Breast epithelium (tissue), 4 donors: ENCODE measurements at regions not wholly inside any gene's neighbourhood (a gene's known extent, or its start where the extent isn't known, plus 50 kb on each side); places are given as distances from the start of the nearest gene placed in this dataset.

Source experiments
- DNase-seq, 2 donors: peaks; one replicate each; pipeline ENCODE4 v3.0.0-alpha.2; 2019; ENCODE audit warnings: low spot score in 2 of 2
- H3K27ac ChIP-seq, 2 donors: fragments of 200-600 bp; sonication (generic) in 1 of 2; one replicate each; pipeline ENCODE4 v1.5.1; 2016 to 2019; ENCODE audit warnings: mild to moderate bottlenecking in 1 of 2
- H3K27me3 ChIP-seq, 2 donors: fragments of 200-600 bp; sonication (generic) in 1 of 2; one replicate each; pipeline versions ENCODE4 v1.5.1 to v1.6.0; 2017 to 2019; ENCODE audit warnings: control low read depth in 1 of 2, mild to moderate bottlenecking in 1 of 2
- H3K36me3 ChIP-seq: fragments of 200-600 bp; one replicate; pipeline ENCODE4 v1.5.1; 2019
- H3K4me1 ChIP-seq, 2 donors: fragments of 200-600 bp; sonication (generic); one replicate each; pipeline ENCODE4 v1.5.1; 2016 to 2019; ENCODE audit warnings: control low read depth in 1 of 2
- H3K4me3 ChIP-seq, 3 donors: fragments of 200-600 bp; sonication (generic); 1 replicate in 2 of 3; 2 replicates in 1 of 3; pipeline ENCODE4 v1.5.1; 2016 to 2019; ENCODE audit warnings: mild to moderate bottlenecking in 3 of 3, moderate library complexity in 2 of 3
- H3K9me3 ChIP-seq, 2 donors: fragments of 200-600 bp; sonication (generic) in 1 of 2; one replicate each; pipeline ENCODE4 v1.5.1; 2016 to 2019; ENCODE audit warnings: control low read depth in 1 of 2
- POLR2A ChIP-seq: fragments of 450-650 bp; IDR thresholded peaks from one replicate; pipeline ENCODE4 v1.6.1; 2016; ENCODE audit warnings: antibody characterized with exemption, mild to moderate bottlenecking, moderate library complexity
- POLR2AphosphoS5 ChIP-seq, 3 donors: sonication (generic); formaldehyde crosslinking; IDR thresholded peaks; one replicate each; pipeline ENCODE4 v1.6.1; 2017; ENCODE audit warnings: antibody characterized with exemption in 3 of 3
- intact Hi-C: fragments of 100-400 bp; cut with DNase I; formaldehyde crosslinking; loops from one replicate; pipeline ENCODE4 v1.15.1; 2023; ENCODE audit warnings: low total_unique reads
- TF ChIP-seq, protein P1 (sequence below), 3 donors: fragments of 450-650 bp; IDR thresholded peaks; one replicate each; pipeline ENCODE4 v1.5.1; 2016 to 2017; ENCODE audit warnings: antibody characterized with exemption in 3 of 3, mild to moderate bottlenecking in 3 of 3, moderate library complexity in 3 of 3

DNA sequence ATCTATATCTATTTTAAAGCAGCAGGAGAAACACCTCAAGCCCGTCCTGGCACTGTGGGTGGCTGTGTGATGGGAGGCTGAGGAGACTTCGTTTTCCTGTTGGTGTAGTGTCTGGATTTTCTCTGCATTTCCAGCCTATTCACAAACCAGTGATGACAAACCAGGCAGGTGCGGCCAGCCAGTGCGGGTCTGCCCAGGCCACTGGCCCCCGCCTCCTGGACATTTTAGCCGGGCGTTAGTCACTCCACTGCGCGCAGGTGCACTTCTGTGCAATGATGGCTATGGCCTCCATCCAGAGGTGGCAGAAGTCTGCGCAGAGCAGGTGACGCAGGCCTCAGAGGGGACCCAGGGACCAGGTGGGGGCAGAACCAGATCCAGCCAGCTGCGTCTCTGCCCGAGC, 64.9 kb upstream of the PITRM1 start:
- TF ChIP-seq POLR2A: no peak
- TF ChIP-seq, protein P1, sequence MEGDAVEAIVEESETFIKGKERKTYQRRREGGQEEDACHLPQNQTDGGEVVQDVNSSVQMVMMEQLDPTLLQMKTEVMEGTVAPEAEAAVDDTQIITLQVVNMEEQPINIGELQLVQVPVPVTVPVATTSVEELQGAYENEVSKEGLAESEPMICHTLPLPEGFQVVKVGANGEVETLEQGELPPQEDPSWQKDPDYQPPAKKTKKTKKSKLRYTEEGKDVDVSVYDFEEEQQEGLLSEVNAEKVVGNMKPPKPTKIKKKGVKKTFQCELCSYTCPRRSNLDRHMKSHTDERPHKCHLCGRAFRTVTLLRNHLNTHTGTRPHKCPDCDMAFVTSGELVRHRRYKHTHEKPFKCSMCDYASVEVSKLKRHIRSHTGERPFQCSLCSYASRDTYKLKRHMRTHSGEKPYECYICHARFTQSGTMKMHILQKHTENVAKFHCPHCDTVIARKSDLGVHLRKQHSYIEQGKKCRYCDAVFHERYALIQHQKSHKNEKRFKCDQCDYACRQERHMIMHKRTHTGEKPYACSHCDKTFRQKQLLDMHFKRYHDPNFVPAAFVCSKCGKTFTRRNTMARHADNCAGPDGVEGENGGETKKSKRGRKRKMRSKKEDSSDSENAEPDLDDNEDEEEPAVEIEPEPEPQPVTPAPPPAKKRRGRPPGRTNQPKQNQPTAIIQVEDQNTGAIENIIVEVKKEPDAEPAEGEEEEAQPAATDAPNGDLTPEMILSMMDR (IDR thresholded peaks at IDR 0.05): no peak
- no peak for TF ChIP-seq POLR2AphosphoS5 (IDR thresholded peaks at IDR 0.05)
- no peak for DNase-seq

DNA sequence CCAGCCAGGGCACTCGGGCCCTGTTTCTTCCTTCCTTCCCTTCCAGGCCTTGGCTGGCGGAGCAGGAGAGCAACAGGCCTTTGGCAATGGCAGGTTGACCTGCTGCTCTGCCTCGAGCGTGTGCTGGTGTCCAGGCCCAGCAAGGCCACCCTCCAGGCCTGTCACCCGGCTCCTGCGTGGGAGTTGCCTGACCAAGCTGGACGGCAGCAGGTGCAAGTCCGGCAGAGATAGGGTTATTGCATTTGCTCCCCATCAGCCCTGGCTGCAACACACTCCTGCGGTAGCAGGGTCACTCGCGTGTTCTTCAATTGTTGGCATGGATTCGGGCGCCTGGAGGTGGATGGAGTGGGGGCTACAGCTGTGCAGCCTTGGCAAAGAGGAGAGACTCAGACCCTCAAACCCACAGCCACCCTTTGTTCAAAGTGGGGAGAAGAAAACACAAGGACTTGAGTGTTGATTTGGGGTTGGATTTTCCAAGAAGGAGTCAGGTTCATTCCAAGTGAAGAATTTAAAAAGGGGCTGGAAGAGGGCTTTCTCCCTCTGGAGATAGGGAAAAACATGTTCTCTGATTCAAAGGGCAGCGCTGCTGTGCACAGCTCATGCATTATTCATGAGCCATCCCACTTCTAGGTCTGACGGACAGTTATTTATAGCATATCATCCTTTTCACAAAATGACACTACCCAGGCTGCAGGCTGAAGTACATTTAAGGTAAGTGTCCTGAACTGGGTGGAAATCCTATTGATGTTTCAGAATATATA, 64.2 kb upstream of the PITRM1 start:
- Histone ChIP-seq H3K4me3 (no peak overlapping the region), H3K27ac (no peak overlapping the region), H3K36me3 (no peaks in the 10 kb centered on the region), H3K9me3 (no peaks in the 10 kb centered on the region), H3K4me1 (no peaks in the 10 kb centered on the region), H3K27me3 (no peaks in the 10 kb centered on the region)
- no peak for DNase-seq
- intact Hi-C loops: no loop called here
- no peak for TF ChIP-seq POLR2A

More for the DNA sequence above, 64.9 kb upstream of the PITRM1 start:
- Histone ChIP-seq H3K27me3 (no peaks in the 10 kb centered on the region), H3K4me1 (no peaks in the 10 kb centered on the region), H3K9me3 (no peaks in the 10 kb centered on the region), H3K27ac (no peak overlapping the region), H3K36me3 (no peaks in the 10 kb centered on the region), H3K4me3 (no peak overlapping the region)
- intact Hi-C loops: no loop called here

DNA sequence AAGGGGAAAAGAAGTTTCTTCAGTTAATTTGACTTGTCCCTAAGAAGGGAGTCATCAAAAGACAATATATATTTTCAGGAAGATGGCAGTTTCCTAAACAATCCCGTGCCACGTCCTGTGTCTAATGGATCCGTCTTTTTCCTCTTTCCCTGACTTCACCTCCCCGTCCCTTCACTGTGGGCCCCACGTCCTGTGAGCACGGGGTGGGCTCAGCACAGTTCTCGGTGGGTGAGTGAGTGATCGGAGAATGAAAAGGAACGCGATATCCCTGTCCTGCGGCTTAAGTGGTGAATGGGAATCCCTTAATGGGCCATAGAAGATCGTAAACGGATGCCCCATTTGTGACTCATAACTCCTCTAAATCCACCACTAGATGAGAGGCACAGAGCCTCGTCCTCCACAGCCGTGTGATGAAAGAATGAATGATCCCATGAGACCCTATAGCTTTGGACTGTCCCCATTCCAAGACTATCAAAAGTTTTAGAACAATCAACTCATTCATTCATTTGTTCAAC, 63.5 kb upstream of the PITRM1 start:
- no peaks in the 10 kb centered on the region for H3K4me1 ChIP-seq
- no peaks in the 10 kb centered on the region for H3K36me3 ChIP-seq
- H3K27me3 ChIP-seq: no peaks in the 10 kb centered on the region
- no peak overlapping the region for H3K4me3 ChIP-seq
- H3K9me3 ChIP-seq: no peaks in the 10 kb centered on the region
- TF ChIP-seq, protein P1 (IDR thresholded peaks at IDR 0.05): no peak
- intact Hi-C loops: no loop called here
- no peak overlapping the region for H3K27ac ChIP-seq
- no peak for DNase-seq

DNA sequence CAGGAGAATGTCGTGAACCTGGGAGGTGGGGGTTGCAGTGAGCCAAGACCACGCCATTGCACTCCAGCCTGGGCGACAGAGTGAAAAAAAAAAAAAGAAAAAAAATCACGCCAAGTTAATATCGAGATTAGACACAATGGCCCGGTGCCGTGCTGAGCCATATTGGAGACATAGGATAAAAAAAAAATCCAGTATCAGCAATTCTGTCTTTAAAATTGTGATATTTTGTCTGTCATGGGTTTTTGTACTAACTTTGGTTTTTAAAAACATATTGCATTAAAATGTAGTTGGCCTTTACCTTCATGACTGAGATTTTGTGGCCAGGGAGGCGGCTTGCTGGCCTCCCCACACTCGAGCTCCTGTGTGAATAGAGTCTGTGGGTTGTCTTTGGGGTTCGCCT, 62.8 kb upstream of the PITRM1 start:
- H3K36me3 ChIP-seq: no peaks in the 10 kb centered on the region
- intact Hi-C loops: no loop called here
- TF ChIP-seq, protein P1 (IDR thresholded peaks at IDR 0.05): no peak
- TF ChIP-seq POLR2A (no peak), POLR2AphosphoS5 (IDR thresholded peaks at IDR 0.05) (no peak)
- H3K4me3 ChIP-seq: no peak overlapping the region
- H3K27me3 ChIP-seq: no peaks in the 10 kb centered on the region
- no peaks in the 10 kb centered on the region for H3K9me3 ChIP-seq
- no peaks in the 10 kb centered on the region for H3K4me1 ChIP-seq
- no peak for DNase-seq
- H3K27ac ChIP-seq: no peak overlapping the region

DNA sequence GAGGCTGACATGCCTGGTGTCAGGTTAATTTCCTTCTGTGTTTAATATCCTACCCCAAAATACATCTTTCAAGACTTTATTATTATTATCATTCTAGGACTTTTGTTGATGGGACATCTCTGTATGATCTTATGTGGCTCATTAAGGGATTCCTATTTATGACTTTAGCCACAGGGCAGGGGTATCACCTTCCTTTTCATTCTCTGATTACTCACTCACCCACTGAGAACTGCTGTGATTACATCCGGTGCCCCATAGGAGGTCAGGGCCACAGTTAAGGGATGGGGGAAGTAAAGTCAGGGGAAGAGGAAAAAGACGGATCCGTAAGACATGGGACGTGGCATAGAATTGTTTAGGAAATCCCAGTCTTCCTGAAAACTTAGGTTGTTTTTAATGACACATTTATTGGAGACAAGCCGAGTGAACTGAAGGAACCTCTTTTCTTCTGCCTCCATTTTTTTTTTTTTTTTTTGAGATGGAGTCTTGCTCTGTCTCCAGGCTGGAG, 61.0 kb upstream of the PITRM1 start:
- Histone ChIP-seq H3K27ac (no peak overlapping the region), H3K4me1 (no peaks in the 10 kb centered on the region), H3K27me3 (no peaks in the 10 kb centered on the region), H3K9me3 (no peaks in the 10 kb centered on the region), H3K36me3 (no peaks in the 10 kb centered on the region), H3K4me3 (no peak overlapping the region)
- no peak for DNase-seq
- intact Hi-C loops: loop anchor here (5.0 kb wide), 2 partner anchors 554 to 929 kb away; partner anchors contain the start of gene KLF6
- TF ChIP-seq, protein P1 (IDR thresholded peaks at IDR 0.05): no peak
- TF ChIP-seq POLR2AphosphoS5 (IDR thresholded peaks at IDR 0.05) (no peak), POLR2A (no peak)
